GM13977 (cell line): ENCODE measurements at regions not wholly inside any gene's neighbourhood (a gene's known extent, or its start where the extent isn't known, plus 50 kb on each side); places are given as distances from the start of the nearest gene placed in this dataset.
"Not testable (repeated sequence)": the region's sequence is repeated elsewhere in the genome, so short reads cannot be mapped to it uniquely, and the experiment has no call there.

ENCODE experiments used
- DNase-seq: peaks from one replicate; pipeline ENCODE4 v3.0.0; 2012; ENCODE audit warnings: low spot score
- in situ Hi-C: fragments of 300-500 bp; cut with MboI; formaldehyde crosslinking; loops from one replicate; pipeline ENCODE4 v1.12.0; 2022; ENCODE audit warnings: low sequenced_read_pairs, low pct_unique_long_range_greater_than_20kb, mixed read lengths, inconsistent platforms; ENCODE audit not compliant: unreplicated experiment
- TF ChIP-seq, protein P1 (sequence below): IDR thresholded peaks from 2 replicates; pipeline ENCODE4 v1.5.1; 2012; ENCODE audit warnings: mild to moderate bottlenecking, control low read depth; ENCODE audit not compliant: insufficient read depth; ENCODE audit errors: extremely low read depth, missing control alignments

DNA sequence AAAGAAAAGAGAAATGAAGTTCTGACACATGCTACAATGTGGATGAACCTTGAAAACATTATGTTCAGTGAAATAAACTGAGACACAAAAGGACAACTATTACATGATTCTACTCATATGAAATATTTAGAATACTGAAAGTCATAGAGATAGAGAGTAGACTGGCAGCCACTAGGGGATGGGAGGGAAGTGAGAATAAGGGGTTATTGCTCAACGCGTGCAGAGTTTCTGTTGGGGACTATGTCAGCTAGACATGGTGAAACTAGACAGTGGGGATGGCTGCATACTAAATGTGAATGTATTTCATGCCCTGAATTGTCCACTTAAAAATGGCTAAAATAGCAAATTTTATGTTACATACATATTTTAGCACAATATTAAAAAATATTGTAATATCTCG, 108.7 kb upstream of the ATL2 start:
- peak; percentile 73 for DNase-seq
- TF ChIP-seq, protein P1, sequence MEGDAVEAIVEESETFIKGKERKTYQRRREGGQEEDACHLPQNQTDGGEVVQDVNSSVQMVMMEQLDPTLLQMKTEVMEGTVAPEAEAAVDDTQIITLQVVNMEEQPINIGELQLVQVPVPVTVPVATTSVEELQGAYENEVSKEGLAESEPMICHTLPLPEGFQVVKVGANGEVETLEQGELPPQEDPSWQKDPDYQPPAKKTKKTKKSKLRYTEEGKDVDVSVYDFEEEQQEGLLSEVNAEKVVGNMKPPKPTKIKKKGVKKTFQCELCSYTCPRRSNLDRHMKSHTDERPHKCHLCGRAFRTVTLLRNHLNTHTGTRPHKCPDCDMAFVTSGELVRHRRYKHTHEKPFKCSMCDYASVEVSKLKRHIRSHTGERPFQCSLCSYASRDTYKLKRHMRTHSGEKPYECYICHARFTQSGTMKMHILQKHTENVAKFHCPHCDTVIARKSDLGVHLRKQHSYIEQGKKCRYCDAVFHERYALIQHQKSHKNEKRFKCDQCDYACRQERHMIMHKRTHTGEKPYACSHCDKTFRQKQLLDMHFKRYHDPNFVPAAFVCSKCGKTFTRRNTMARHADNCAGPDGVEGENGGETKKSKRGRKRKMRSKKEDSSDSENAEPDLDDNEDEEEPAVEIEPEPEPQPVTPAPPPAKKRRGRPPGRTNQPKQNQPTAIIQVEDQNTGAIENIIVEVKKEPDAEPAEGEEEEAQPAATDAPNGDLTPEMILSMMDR, result no peak
- in situ Hi-C loops, result no loop called here

DNA sequence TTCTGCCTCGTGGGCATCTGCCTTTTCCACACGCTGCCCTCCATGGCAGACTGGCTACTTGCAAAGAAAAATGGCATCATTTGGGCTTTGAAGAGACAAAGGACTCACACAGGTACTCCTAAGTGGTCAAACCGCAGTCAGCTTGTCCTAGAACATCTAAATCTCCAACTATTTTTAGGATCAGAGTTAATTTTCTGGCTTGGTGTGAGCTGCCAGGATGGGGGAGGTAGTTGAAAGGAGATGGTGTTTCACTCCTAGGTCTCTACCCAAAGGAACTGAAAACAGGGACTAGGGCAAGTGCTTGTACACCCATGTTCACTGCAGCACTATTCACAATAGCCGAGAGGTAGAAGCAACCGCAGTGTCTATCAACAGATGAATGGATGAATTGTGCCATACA, 107.9 kb upstream of the ATL2 start:
- no peak for DNase-seq
- in situ Hi-C loops, result no loop called here
- TF ChIP-seq, protein P1, result no peak

DNA sequence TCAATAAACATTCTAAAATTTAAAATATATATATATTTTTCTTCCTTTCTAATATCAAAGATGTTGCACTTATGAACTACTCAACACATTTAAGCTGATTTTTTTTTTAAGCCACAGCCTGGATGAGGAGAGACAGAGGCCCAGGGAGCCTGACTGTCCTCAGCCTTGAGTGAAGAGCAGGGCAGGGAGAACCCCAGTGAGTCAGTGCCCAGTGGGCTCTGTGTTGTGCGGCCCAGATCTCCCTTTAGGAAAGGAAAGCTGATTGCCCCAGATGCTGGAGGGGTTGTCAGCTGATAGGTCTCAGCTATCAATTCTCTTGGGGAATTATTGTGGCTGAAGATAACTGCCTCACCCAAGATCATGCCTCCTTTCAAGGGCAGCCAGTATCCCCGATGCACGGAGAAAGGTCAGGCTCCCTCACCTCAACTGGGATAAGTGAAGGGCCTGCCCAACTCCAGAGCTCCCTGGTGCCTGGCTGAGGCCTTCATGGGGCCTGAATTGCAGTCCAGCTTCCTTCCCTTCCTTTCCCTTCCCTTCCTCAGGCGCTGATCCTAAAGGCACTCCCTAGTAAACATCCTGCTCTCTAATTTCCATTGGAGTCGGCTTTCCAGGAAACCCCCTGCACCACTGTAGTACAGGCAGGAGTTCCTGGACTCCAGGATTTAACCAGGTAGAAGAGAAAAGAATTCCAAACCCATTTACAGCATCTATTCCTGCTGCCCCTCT, 106.9 kb upstream of the ATL2 start:
- in situ Hi-C loops, result no loop called here
- TF ChIP-seq, protein P1, result no peak
- no peak for DNase-seq

DNA sequence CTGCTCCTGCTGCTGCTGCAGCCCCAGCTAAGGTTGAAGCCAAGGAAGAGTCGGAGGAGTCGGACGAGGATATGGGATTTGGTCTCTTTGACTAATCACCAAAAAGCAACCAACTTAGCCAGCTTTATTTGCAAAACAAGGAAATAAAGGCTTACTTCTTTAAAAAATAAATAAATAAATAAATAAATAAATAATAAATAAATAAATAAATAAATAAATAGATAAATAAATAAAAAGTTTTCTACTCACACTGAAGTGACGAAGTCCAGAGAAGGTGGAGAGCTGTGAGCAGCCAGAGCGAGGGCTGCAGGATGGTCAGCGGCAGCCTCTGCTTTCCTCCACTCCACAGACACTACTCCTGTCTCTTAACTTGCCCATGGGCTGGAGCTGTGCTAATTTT, 105.6 kb upstream of the ATL2 start:
- DNase-seq, in situ Hi-C loops: not testable (repeated sequence)

DNA sequence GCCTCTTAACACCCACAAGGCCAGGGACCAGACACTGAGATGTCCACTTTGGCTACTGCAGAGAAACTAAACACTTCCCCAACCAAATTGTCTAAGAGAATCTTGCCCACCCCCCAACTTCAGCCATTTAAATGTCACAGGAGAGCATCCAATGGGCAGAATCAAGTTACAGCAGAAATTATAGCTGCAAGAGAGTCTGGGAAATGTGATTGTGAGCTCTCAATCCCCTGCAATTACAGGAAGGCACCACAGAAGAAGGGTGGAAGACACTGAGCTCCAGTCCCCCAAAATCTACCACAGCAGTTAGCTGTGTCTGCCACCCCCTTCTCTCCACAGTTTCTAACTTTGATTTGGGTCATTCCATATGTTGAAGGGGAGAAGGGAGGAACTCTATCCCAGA, 103.5 kb upstream of the ATL2 start:
- TF ChIP-seq, protein P1, result no peak
- in situ Hi-C loops, result no loop called here
- DNase-seq, result no peak

DNA sequence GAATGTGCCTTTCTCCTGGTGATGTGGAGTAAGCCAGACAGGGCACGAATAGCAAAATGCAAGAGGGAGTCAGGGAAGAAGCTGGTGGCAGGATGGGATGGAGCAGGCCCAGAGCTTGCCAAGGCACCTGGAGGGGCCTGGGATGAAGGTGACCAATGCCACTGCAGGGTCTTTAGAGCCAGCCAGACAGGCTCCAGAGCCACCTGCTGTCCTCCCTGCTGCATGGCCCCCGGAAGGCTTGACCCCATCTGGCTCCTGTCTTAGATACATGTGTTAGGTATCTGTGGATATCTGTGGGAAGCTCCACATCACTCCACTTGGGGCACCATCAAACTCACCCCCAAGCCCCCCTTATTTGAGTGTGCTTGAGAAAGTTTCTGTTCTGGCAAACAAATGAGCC, 99.9 kb upstream of the ATL2 start:
- no peak for DNase-seq
- in situ Hi-C loops, result no loop called here
- TF ChIP-seq, protein P1, result no peak

DNA sequence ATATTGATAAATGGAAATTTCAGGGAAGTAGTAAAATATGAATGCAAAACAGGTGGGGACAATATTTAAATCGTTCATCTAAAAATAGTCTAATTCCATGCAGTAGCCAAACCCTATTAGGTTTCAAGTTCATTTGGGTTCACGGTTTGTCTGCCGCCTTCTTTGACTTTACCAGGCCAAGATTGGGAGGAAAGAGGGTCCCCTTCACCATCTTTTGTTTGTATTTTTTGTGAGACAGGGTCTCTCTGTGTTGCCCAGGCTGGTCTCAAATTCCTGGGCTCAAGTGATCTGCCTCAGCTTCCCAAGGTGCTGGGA, 98.5 kb upstream of the ATL2 start:
- TF ChIP-seq, protein P1, result no peak
- in situ Hi-C loops, result no loop called here
- no peak for DNase-seq
